B cell (primary cell): ENCODE measurements at regions not wholly inside any gene's neighbourhood (a gene's known extent, or its start where the extent isn't known, plus 50 kb on each side); places are given as distances from the start of the nearest gene placed in this dataset.

Experiments used
- CTCF ChIP-seq: fragments of 200-600 bp; IDR thresholded peaks from one replicate; pipeline ENCODE4 v1.8.0; 2022; ENCODE audit warnings: antibody characterized with exemption, mild to moderate bottlenecking
- EZH2 ChIP-seq: IDR thresholded peaks from 2 replicates; pipeline ENCODE4 v1.6.1; 2012; ENCODE audit warnings: borderline replicate concordance, low read depth, mild to moderate bottlenecking, moderate library complexity, low read length; ENCODE audit not compliant: insufficient read depth, poor library complexity, severe bottlenecking

GRCh38 chr16:52827456-52827855, 225.2 kb downstream of the CHD9NB start:
- TF ChIP-seq EZH2 (no peak), CTCF (no peak)
